Neural cell (in vitro differentiated cells): ENCODE measurements at regions not wholly inside any gene's neighbourhood (a gene's known extent, or its start where the extent isn't known, plus 50 kb on each side); places are given as distances from the start of the nearest gene placed in this dataset.

ENCODE experiments used
- H2AFZ ChIP-seq: fragments of 200-600, 300-800 bp; sonication (generic), shearing (Covaris generic); 2 replicates; pipeline ENCODE4 v1.6.0; 2014; ENCODE audit warnings: low read depth, mild to moderate bottlenecking, antibody characterized with exemption, low read length, moderate library complexity
- H3F3A ChIP-seq: fragments of 200-600 bp; shearing (Covaris generic); 2 replicates; pipeline ENCODE4 v1.6.1; 2016; ENCODE audit warnings: mild to moderate bottlenecking, moderate library complexity, mixed read lengths, antibody characterized with exemption, low read length; ENCODE audit not compliant: insufficient read depth, poor library complexity, severe bottlenecking
- H3K27ac ChIP-seq: fragments of 200-600, 300-800 bp; sonication (generic), shearing (Covaris generic); 2 replicates; pipeline ENCODE4 v1.5.1; 2014; ENCODE audit warnings: mild to moderate bottlenecking, low read length, moderate library complexity
- H3K27me3 ChIP-seq: fragments of 300-800, 200-600 bp; sonication (generic), shearing (Covaris generic); 2 replicates; pipeline ENCODE4 v1.6.0; 2014; ENCODE audit warnings: mild to moderate bottlenecking, low read depth, low read length, moderate library complexity; ENCODE audit not compliant: insufficient read depth
- H3K36me3 ChIP-seq: fragments of 300-800, 200-600 bp; sonication (generic), shearing (Covaris generic); 2 replicates; pipeline ENCODE4 v1.5.1; 2014; ENCODE audit warnings: mild to moderate bottlenecking, antibody characterized with exemption, low read length, moderate library complexity; ENCODE audit not compliant: insufficient read depth
- H3K4me2 ChIP-seq: fragments of 300-800, 200-600 bp; sonication (generic), shearing (Covaris generic); 2 replicates; pipeline ENCODE4 v1.6.0; 2014; ENCODE audit warnings: mild to moderate bottlenecking, low read length
- H3K4me3 ChIP-seq: fragments of 300-800, 200-600 bp; sonication (generic), shearing (Covaris generic); 2 replicates; pipeline ENCODE4 v1.5.1; 2014; ENCODE audit warnings: mild to moderate bottlenecking, low read length, moderate library complexity
- H3K79me2 ChIP-seq: fragments of 200-600 bp; shearing (Covaris generic); replicated peaks from 2 replicates; pipeline ENCODE4 v1.6.0; 2014; ENCODE audit warnings: mild to moderate bottlenecking, low read length, moderate library complexity; ENCODE audit not compliant: insufficient read depth
- H3K9ac ChIP-seq: fragments of 300-800, 200-600 bp; sonication (generic), shearing (Covaris generic); 2 replicates; pipeline ENCODE4 v1.6.1; 2016; ENCODE audit warnings: mild to moderate bottlenecking, low read length, mixed read lengths
- H3K9me2 ChIP-seq: fragments of 200-600 bp; shearing (Covaris generic); 2 replicates; pipeline ENCODE4 v1.6.1; 2016; ENCODE audit warnings: mild to moderate bottlenecking, low read length, mixed read lengths; ENCODE audit not compliant: insufficient read depth
- H3K9me3 ChIP-seq: fragments of 200-600, 300-800 bp; sonication (generic), shearing (Covaris generic); 2 replicates; pipeline ENCODE4 v1.6.1; 2016; ENCODE audit warnings: mild to moderate bottlenecking, mixed run types, low read length, moderate library complexity, mixed read lengths
- H4K20me1 ChIP-seq: fragments of 200-600 bp; shearing (Covaris generic); 2 replicates; pipeline ENCODE4 v1.6.1; 2016; ENCODE audit warnings: mild to moderate bottlenecking, mixed run types; ENCODE audit not compliant: insufficient read depth
- CTCF ChIP-seq: fragments of 450-650 bp; IDR thresholded peaks from 2 replicates; pipeline ENCODE4 v1.5.1; 2014; ENCODE audit warnings: antibody characterized with exemption, mild to moderate bottlenecking, moderate library complexity; ENCODE audit not compliant: poor library complexity, severe bottlenecking
- EP300 ChIP-seq: fragments of 450-650 bp; conservative IDR thresholded peaks from 2 replicates; pipeline ENCODE4 v1.6.1; 2014; ENCODE audit warnings: antibody characterized with exemption, mild to moderate bottlenecking, moderate library complexity; ENCODE audit not compliant: poor library complexity, severe bottlenecking
- EZH2 ChIP-seq: fragments of 200-600, 300-800 bp; shearing (Covaris generic), sonication (generic); IDR thresholded peaks from 2 replicates; pipeline ENCODE4 v1.6.1; 2014; ENCODE audit warnings: antibody characterized with exemption, low read length, borderline replicate concordance, mild to moderate bottlenecking; ENCODE audit not compliant: insufficient read depth, poor library complexity, severe bottlenecking
- MXI1 ChIP-seq: fragments of 450-650 bp; conservative IDR thresholded peaks from 2 replicates; pipeline ENCODE4 v1.6.1; 2014; ENCODE audit warnings: antibody characterized with exemption, mild to moderate bottlenecking; ENCODE audit not compliant: poor library complexity, severe bottlenecking
- POLR2AphosphoS5 ChIP-seq: IDR thresholded peaks from 2 replicates; pipeline ENCODE4 v1.6.1; 2012
- RAD21 ChIP-seq: fragments of 450-650 bp; conservative IDR thresholded peaks from 2 replicates; pipeline ENCODE4 v1.6.1; 2014; ENCODE audit warnings: antibody characterized with exemption, mild to moderate bottlenecking, moderate library complexity
- REST ChIP-seq: IDR thresholded peaks from 2 replicates; pipeline ENCODE4 v1.6.1; 2012; ENCODE audit warnings: borderline replicate concordance
- SMC3 ChIP-seq: fragments of 450-650 bp; conservative IDR thresholded peaks from 2 replicates; pipeline ENCODE4 v1.6.1; 2014; ENCODE audit warnings: antibody characterized with exemption, mild to moderate bottlenecking, moderate library complexity; ENCODE audit not compliant: poor library complexity
- TAF1 ChIP-seq: IDR thresholded peaks from 2 replicates; pipeline ENCODE4 v1.6.1; 2012; ENCODE audit warnings: low read depth

- no peaks in the 10 kb centered on the region for H3K9me3 ChIP-seq
These were observed 229.9 kb upstream of the BOD1L1 start for GRCh38 chr4:13857397-13857796.

GRCh38 chr4:13857800-13858199, 230.3 kb upstream of the BOD1L1 start:
- Histone ChIP-seq H3F3A (no peaks in the 10 kb centered on the region), H3K4me3 (no peak overlapping the region), H3K9me2 (no peaks in the 10 kb centered on the region), H3K27ac (no peak overlapping the region), H3K36me3 (no peaks in the 10 kb centered on the region), H3K4me2 (no peak overlapping the region), H4K20me1 (no peaks in the 10 kb centered on the region), H3K27me3 (no peaks in the 10 kb centered on the region), H3K9ac (no peak overlapping the region), H3K79me2 (no peaks in the 10 kb centered on the region), H3K9me3 (no peaks in the 10 kb centered on the region), H2AFZ (no peak overlapping the region)
- no peak for TF ChIP-seq POLR2AphosphoS5
- TF ChIP-seq MXI1, result no peak
- TF ChIP-seq RAD21, result no peak
- no peak for TF ChIP-seq TAF1
- TF ChIP-seq CTCF, result no peak
- no peak for TF ChIP-seq REST
- TF ChIP-seq SMC3, result no peak

More at GRCh38 chr4:13857397-13857796, 229.9 kb upstream of the BOD1L1 start:
- H4K20me1 ChIP-seq, result no peaks in the 10 kb centered on the region
- H3K27me3 ChIP-seq, result no peaks in the 10 kb centered on the region
- H3K9me2 ChIP-seq, result no peaks in the 10 kb centered on the region
- H3K9ac ChIP-seq, result no peak overlapping the region
- H3K36me3 ChIP-seq, result no peaks in the 10 kb centered on the region
- no peak overlapping the region for H3K27ac ChIP-seq
- H3K4me3 ChIP-seq, result no peak overlapping the region
- no peak for TF ChIP-seq REST
- TF ChIP-seq MXI1, result no peak
- TF ChIP-seq TAF1, result no peak
- no peak for TF ChIP-seq EZH2
- no peak for TF ChIP-seq CTCF
- no peak for TF ChIP-seq SMC3
- TF ChIP-seq RAD21, result no peak
- no peak for TF ChIP-seq EP300
- no peak for TF ChIP-seq POLR2AphosphoS5
- no peak overlapping the region for H3K4me2 ChIP-seq
- H2AFZ ChIP-seq, result no peak overlapping the region
- H3F3A ChIP-seq, result no peaks in the 10 kb centered on the region
- no peaks in the 10 kb centered on the region for H3K79me2 ChIP-seq
